Kidney (tissue), 13 donors: ENCODE measurements at regions not wholly inside any gene's neighbourhood (a gene's known extent, or its start where the extent isn't known, plus 50 kb on each side); places are given as distances from the start of the nearest gene placed in this dataset.

Experiments
- DNase-seq, 5 donors: peaks; one replicate each; pipeline ENCODE4 v3.0.0-alpha.2; 2013 to 2020
- FAIRE-seq: peaks from 2 replicates; lab custom pipeline; 2012; peaks lifted over from hg19 to GRCh38; lab: Jason Lieb, UNC
- H3K27ac ChIP-seq, 2 donors: one replicate each; pipeline ENCODE4 v1.7.0; 2013; ENCODE audit warnings: low read depth in 2 of 2, low read length in 2 of 2, inconsistent platforms in 1 of 2
- H3K27me3 ChIP-seq: one replicate; pipeline ENCODE4 v1.7.1; 2013; ENCODE audit warnings: low read length, inconsistent platforms; ENCODE audit not compliant: control insufficient read depth, insufficient read depth
- H3K36me3 ChIP-seq, 3 donors: one replicate each; pipeline versions ENCODE4 v1.7.0 to v1.7.1; 2013; ENCODE audit warnings: low read length in 3 of 3, control low read depth in 1 of 3, inconsistent platforms in 1 of 3; ENCODE audit not compliant: insufficient read depth in 3 of 3, control insufficient read depth in 2 of 3
- H3K4me1 ChIP-seq, 3 donors: one replicate each; pipeline versions ENCODE4 v1.7.0 to v1.7.1; 2013; ENCODE audit warnings: low read length in 3 of 3, inconsistent platforms in 1 of 3, low read depth in 1 of 3; ENCODE audit not compliant: control insufficient read depth in 2 of 3, insufficient read depth in 2 of 3
- H3K4me3 ChIP-seq, 3 donors: one replicate each; pipeline versions ENCODE4 v1.7.0 to v1.8.1; 2013; ENCODE audit warnings: low read length in 3 of 3, control low read depth in 1 of 3, inconsistent platforms in 1 of 3
- H3K9ac ChIP-seq, 3 donors: one replicate each; pipeline versions ENCODE4 v1.7.0 to v1.7.1; 2013; ENCODE audit warnings: low read length in 3 of 3, control low read depth in 1 of 3, inconsistent platforms in 1 of 3
- H3K9me3 ChIP-seq, 3 donors: one replicate each; pipeline versions ENCODE4 v1.7.0 to v1.7.1; 2013; ENCODE audit warnings: low read length in 3 of 3, control low read depth in 1 of 3, inconsistent platforms in 1 of 3; ENCODE audit not compliant: control insufficient read depth in 2 of 3, insufficient read depth in 1 of 3
- intact Hi-C: fragments of 100-400 bp; cut with DNase I; formaldehyde crosslinking; loops from one replicate; pipeline ENCODE4 v1.11.1; 2022
- TF ChIP-seq, protein P1 (sequence below): IDR thresholded peaks from 3 replicates; pipeline ENCODE4 v1.5.1; 2012; ENCODE audit warnings: mild to moderate bottlenecking, moderate library complexity, borderline replicate concordance; ENCODE audit not compliant: insufficient read depth; ENCODE audit errors: extremely low read depth
- donor health status: control.
- donor health status: control.
- donor health status: control.
- donor health status: control.
- donor health status: control.
- donor health status: DM: yes; HTN: yes; CAD: no.
- donor health status: Normal renal cell carcinoma (clear cell type).

DNA sequence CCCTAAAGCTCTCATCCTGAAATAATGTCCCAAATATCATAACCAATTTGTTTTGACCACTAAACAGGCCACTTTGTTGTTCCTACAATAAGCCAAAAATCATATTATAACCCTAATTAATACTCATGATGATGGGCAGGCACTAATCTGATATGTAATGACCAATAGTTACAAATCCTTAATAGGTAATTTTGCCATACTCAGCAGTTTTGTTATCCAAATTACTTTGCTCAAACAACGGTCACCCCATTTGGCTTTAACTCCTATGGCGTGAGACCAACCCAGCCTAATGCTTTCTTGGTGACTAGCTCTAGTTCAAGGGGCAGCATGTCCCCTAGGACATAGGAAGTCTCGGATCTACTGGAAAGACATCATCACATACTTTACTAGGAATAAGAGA is 123.2 kb upstream of the ID4 start:
- Histone ChIP-seq H3K4me3 (no peak overlapping the region), H3K27me3 (no peaks in the 10 kb centered on the region), H3K9me3 (no peaks in the 10 kb centered on the region), H3K36me3 (no peaks in the 10 kb centered on the region), H3K9ac (no peak overlapping the region), H3K4me1 (no peaks in the 10 kb centered on the region), H3K27ac (no peak overlapping the region)
- FAIRE-seq = no peak
- intact Hi-C loops = no loop called here
- TF ChIP-seq, protein P1, sequence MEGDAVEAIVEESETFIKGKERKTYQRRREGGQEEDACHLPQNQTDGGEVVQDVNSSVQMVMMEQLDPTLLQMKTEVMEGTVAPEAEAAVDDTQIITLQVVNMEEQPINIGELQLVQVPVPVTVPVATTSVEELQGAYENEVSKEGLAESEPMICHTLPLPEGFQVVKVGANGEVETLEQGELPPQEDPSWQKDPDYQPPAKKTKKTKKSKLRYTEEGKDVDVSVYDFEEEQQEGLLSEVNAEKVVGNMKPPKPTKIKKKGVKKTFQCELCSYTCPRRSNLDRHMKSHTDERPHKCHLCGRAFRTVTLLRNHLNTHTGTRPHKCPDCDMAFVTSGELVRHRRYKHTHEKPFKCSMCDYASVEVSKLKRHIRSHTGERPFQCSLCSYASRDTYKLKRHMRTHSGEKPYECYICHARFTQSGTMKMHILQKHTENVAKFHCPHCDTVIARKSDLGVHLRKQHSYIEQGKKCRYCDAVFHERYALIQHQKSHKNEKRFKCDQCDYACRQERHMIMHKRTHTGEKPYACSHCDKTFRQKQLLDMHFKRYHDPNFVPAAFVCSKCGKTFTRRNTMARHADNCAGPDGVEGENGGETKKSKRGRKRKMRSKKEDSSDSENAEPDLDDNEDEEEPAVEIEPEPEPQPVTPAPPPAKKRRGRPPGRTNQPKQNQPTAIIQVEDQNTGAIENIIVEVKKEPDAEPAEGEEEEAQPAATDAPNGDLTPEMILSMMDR = no peak
- no peak for DNase-seq

DNA sequence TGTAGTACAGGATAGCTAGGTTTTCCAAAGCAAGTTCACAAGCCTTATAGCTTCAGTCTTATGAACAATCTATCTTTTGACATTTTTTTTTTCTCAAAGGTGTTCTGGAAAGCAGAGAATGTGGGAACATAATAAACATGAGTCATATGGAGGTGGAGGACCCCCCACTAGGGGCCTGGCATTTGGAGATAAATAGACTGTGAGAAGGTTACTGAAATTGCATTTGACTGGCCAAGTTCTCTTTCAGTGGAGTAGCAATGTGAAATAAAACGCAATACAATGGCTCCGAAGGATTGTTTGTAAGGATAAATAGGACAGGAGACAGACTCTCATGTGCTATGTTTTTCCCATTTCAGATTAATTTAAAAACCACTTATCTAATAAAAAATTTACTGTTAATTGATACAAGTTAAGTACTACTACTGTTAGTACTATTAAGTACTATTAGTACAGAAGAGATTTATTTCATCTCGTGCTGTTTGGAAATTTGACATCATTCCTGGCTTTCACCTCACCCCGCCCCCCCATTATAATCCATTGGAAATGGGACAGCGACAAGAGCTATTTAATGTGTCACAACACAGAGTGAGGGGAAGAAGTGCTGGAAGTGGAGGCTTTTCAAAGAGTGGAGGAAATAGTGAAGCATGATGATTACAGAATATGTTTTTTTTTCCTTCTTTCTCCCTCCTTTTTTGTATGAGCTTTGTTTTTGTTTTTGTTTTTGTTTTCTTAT is 122.6 kb upstream of the ID4 start:
- intact Hi-C loops = no loop called here
- TF ChIP-seq, protein P1 = no peak
- Histone ChIP-seq H3K36me3 (no peaks in the 10 kb centered on the region), H3K27ac (no peak overlapping the region), H3K9ac (no peak overlapping the region), H3K4me1 (no peaks in the 10 kb centered on the region), H3K4me3 (no peak overlapping the region), H3K27me3 (no peaks in the 10 kb centered on the region), H3K9me3 (no peaks in the 10 kb centered on the region)
- DNase-seq (no peak), FAIRE-seq (no peak)

DNA sequence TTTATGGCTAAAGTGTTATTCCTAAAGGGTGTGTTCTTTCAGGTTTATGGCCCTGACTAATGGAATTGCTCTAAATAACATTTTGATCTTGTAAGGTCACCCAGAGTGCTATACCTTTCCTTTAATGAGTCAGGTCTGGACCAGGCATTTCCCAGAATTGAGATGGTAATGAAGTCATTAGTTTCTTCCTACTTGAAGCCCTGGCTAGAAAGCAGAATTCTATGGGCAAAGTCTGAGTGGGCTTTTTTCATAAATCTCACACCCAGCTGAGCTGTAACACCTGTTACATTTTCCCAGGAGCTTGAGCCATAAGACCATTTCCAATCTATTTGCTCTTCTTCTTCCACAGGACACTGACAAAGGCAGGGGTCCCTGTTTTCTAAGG is 122.0 kb upstream of the ID4 start:
- no peaks in the 10 kb centered on the region for H3K27me3 ChIP-seq
- DNase-seq (peak in 2 of 5 donors; percentile 56), FAIRE-seq (no peak)
- H3K27ac ChIP-seq = no peak overlapping the region
- no peak overlapping the region for H3K4me3 ChIP-seq
- no peaks in the 10 kb centered on the region for H3K4me1 ChIP-seq
- no peaks in the 10 kb centered on the region for H3K9me3 ChIP-seq
- H3K36me3 ChIP-seq = no peaks in the 10 kb centered on the region
- H3K9ac ChIP-seq = no peak overlapping the region
- TF ChIP-seq, protein P1 = no peak
- intact Hi-C loops = no loop called here
